H1 (cell line): ENCODE measurements at regions not wholly inside any gene's neighbourhood (a gene's known extent, or its start where the extent isn't known, plus 50 kb on each side); places are given as distances from the start of the nearest gene placed in this dataset.

Source experiments
- CTCF ChIA-PET: fragments of 300-600 bp; sonication (Branson Sonifier 250); formaldehyde crosslinking; loops from one replicate; lab custom pipeline; 2021; ENCODE audit not compliant: partially characterized antibody; lab: Charles Lee
- POLR2A ChIA-PET: fragments of 300-600 bp; sonication (Branson Sonifier 250); formaldehyde crosslinking; loops from one replicate; lab custom pipeline; 2021; ENCODE audit warnings: inconsistent platforms; ENCODE audit not compliant: partially characterized antibody; lab: Charles Lee
- DNase-seq, 2 experiments: peaks; one replicate each; pipeline versions ENCODE4 v3.0.0 to v3.0.0-alpha.2; 2010 to 2022; ENCODE audit warnings: low spot score in 2 of 2, low read depth in 1 of 2, mixed read lengths in 1 of 2
- FAIRE-seq: peaks from 2 replicates; lab custom pipeline; 2011; peaks lifted over from hg19 to GRCh38; lab: Jason Lieb, UNC
- H2AFZ ChIP-seq: 2 replicates; pipeline ENCODE4 v1.8.1; 2012; ENCODE audit warnings: low read length, inconsistent platforms
- H2AK5ac ChIP-seq: 2 replicates; pipeline ENCODE4 v1.6.1; 2013; ENCODE audit warnings: low read depth, low read length
- H2BK120ac ChIP-seq: replicated peaks from 2 replicates; pipeline ENCODE3; 2013; ENCODE audit warnings: low read depth, low read length, inconsistent platforms
- H2BK12ac ChIP-seq: 2 replicates; pipeline ENCODE4 v1.6.1; 2013; ENCODE audit warnings: low read depth, low read length
- H2BK15ac ChIP-seq: 2 replicates; pipeline ENCODE4 v1.6.1; 2013; ENCODE audit warnings: low read length
- H2BK20ac ChIP-seq: 2 replicates; pipeline ENCODE4 v1.6.1; 2013; ENCODE audit warnings: low read length
- H2BK5ac ChIP-seq: 2 replicates; pipeline ENCODE4 v1.6.1; 2013; ENCODE audit warnings: low read depth, low read length
- H3K14ac ChIP-seq: 2 replicates; pipeline ENCODE4 v1.6.1; 2013; ENCODE audit warnings: inconsistent platforms; ENCODE audit not compliant: insufficient read length
- H3K18ac ChIP-seq: 2 replicates; pipeline ENCODE4 v1.6.1; 2013; ENCODE audit warnings: low read length; ENCODE audit errors: extremely low read depth
- H3K23ac ChIP-seq: 2 replicates; pipeline ENCODE4 v1.6.1; 2013; ENCODE audit warnings: inconsistent platforms; ENCODE audit not compliant: insufficient read length
- H3K23me2 ChIP-seq: 2 replicates; pipeline ENCODE4 v1.6.1; 2013; ENCODE audit warnings: low read depth, low read length
- H3K27ac ChIP-seq: 2 replicates; pipeline ENCODE4 v1.6.1; 2011; ENCODE audit warnings: low read depth, low read length, inconsistent platforms
- H3K27me3 ChIP-seq, 4 experiments: replicated peaks in 1 of 4; 1 replicate in 1 of 4; 2 replicates in 3 of 4; pipeline versions ENCODE4 v1.6.1 to v1.8.1; 2011 to 2013; ENCODE audit warnings: low read length in 3 of 4, mild to moderate bottlenecking in 3 of 4, inconsistent platforms in 2 of 4, mixed read lengths in 2 of 4, moderate library complexity in 1 of 4; ENCODE audit not compliant: control insufficient read depth in 3 of 4, insufficient read depth in 3 of 4; ENCODE audit errors: extremely low read depth in 1 of 4
- H3K36me3 ChIP-seq, 4 experiments: 2 replicates each; pipeline versions ENCODE4 v1.6.1 to v1.8.1; 2011 to 2013; ENCODE audit warnings: mild to moderate bottlenecking in 4 of 4, low read length in 3 of 4, moderate library complexity in 2 of 4, control low read depth in 1 of 4, inconsistent platforms in 1 of 4; ENCODE audit not compliant: insufficient read depth in 4 of 4, control insufficient read depth in 2 of 4
- H3K4ac ChIP-seq: replicated peaks from 2 replicates; pipeline ENCODE3; 2013; ENCODE audit warnings: low read length, low read depth, mixed read lengths, inconsistent platforms; ENCODE audit not compliant: insufficient read length
- H3K4me1 ChIP-seq, 4 experiments: replicated peaks in 1 of 4; 1 replicate in 1 of 4; 2 replicates in 3 of 4; pipeline versions ENCODE4 v1.6.1 to v1.8.1; 2011 to 2013; ENCODE audit warnings: low read length in 3 of 4, inconsistent platforms in 2 of 4, mixed read lengths in 1 of 4; ENCODE audit not compliant: insufficient read depth in 4 of 4, control insufficient read depth in 3 of 4
- H3K4me2 ChIP-seq, 2 experiments: 2 replicates each; pipeline versions ENCODE4 v1.6.1 to v1.8.1; 2011 to 2013; ENCODE audit warnings: low read depth in 2 of 2, low read length in 2 of 2, control low read depth in 1 of 2, inconsistent platforms in 1 of 2, mild to moderate bottlenecking in 1 of 2; ENCODE audit not compliant: insufficient read depth in 1 of 2
- H3K4me3 ChIP-seq, 4 experiments: fragments of 200-600, 300-600 bp in 1 of 4; sonication (generic), shearing (Covaris generic), sonication (Bioruptor Twin) in 1 of 4; 2 replicates each; pipeline versions ENCODE4 v1.5.1 to v1.8.1; 2011 to 2016; ENCODE audit warnings: low read length in 4 of 4, low read depth in 3 of 4, control low read depth in 2 of 4, inconsistent platforms in 2 of 4, mild to moderate bottlenecking in 2 of 4, mixed read lengths in 1 of 4, moderate library complexity in 1 of 4; ENCODE audit not compliant: insufficient read depth in 2 of 4; ENCODE audit errors: extremely low read depth in 1 of 4
- H3K56ac ChIP-seq: replicated peaks from 2 replicates; pipeline ENCODE3; 2013; ENCODE audit warnings: low read depth, mild to moderate bottlenecking, mixed read lengths, low read length, inconsistent platforms; ENCODE audit not compliant: insufficient read length
- H3K79me1 ChIP-seq: 2 replicates; pipeline ENCODE4 v1.6.1; 2013; ENCODE audit warnings: low read depth, low read length, control low read depth
- H3K79me2 ChIP-seq, 2 experiments: 2 replicates each; pipeline versions ENCODE4 v1.6.1 to v1.8.1; 2012 to 2013; ENCODE audit warnings: low read length in 2 of 2, mild to moderate bottlenecking in 2 of 2, inconsistent platforms in 1 of 2; ENCODE audit not compliant: insufficient read depth in 2 of 2, control insufficient read depth in 1 of 2
- H3K9ac ChIP-seq, 4 experiments: replicated peaks in 1 of 4; 1 replicate in 1 of 4; 2 replicates in 3 of 4; pipeline versions ENCODE4 v1.6.1 to v1.8.1; 2011 to 2013; ENCODE audit warnings: low read depth in 3 of 4, low read length in 3 of 4, control low read depth in 2 of 4, mild to moderate bottlenecking in 2 of 4, moderate library complexity in 2 of 4, inconsistent platforms in 1 of 4; ENCODE audit errors: extremely low read depth in 1 of 4
- H3K9me3 ChIP-seq, 2 experiments: 2 replicates each; pipeline versions ENCODE4 v1.6.1 to v1.8.1; 2012 to 2013; ENCODE audit warnings: mild to moderate bottlenecking in 2 of 2, moderate library complexity in 2 of 2, control low read depth in 1 of 2, inconsistent platforms in 1 of 2, low read depth in 1 of 2, low read length in 1 of 2, mixed read lengths in 1 of 2; ENCODE audit not compliant: insufficient read depth in 2 of 2
- H4K20me1 ChIP-seq, 2 experiments: replicated peaks in 1 of 2; 2 replicates each; pipeline versions ENCODE3 to v1.8.1; 2011 to 2013; ENCODE audit warnings: inconsistent platforms in 2 of 2, low read length in 2 of 2, mild to moderate bottlenecking in 1 of 2; ENCODE audit not compliant: insufficient read depth in 2 of 2, control insufficient read depth in 1 of 2
- H4K5ac ChIP-seq: 2 replicates; pipeline ENCODE4 v1.6.1; 2013; ENCODE audit warnings: low read length, low read depth, mixed read lengths, inconsistent platforms; ENCODE audit not compliant: insufficient read length
- H4K8ac ChIP-seq: 2 replicates; pipeline ENCODE4 v1.8.0; 2013; ENCODE audit warnings: mild to moderate bottlenecking, moderate library complexity, low read length, inconsistent platforms; ENCODE audit not compliant: insufficient read depth; ENCODE audit errors: extremely low read depth
- H4K91ac ChIP-seq: replicated peaks from 2 replicates; pipeline ENCODE3; 2013; ENCODE audit warnings: low read length, mixed read lengths, inconsistent platforms; ENCODE audit not compliant: insufficient read length
- FOSL1 ChIP-seq: IDR thresholded peaks from 2 replicates; pipeline ENCODE4 v1.6.1; 2011; ENCODE audit warnings: mild to moderate bottlenecking, low read depth, low read length, moderate library complexity; ENCODE audit not compliant: insufficient read depth
- GABPA ChIP-seq: IDR thresholded peaks from 2 replicates; pipeline ENCODE4 v1.6.1; 2011; ENCODE audit warnings: mild to moderate bottlenecking, low read length, moderate library complexity, borderline replicate concordance; ENCODE audit not compliant: insufficient read depth
- HDAC2 ChIP-seq, 2 experiments: fragments of 300-600 bp in 1 of 2; sonication (generic) in 1 of 2; IDR thresholded peaks; 2 replicates each; pipeline ENCODE4 v1.6.1; 2011 to 2012; ENCODE audit warnings: low read depth in 2 of 2, low read length in 2 of 2, mild to moderate bottlenecking in 2 of 2, moderate library complexity in 2 of 2, borderline replicate concordance in 1 of 2, inconsistent platforms in 1 of 2
- WGBS, 2 experiments: shearing (Covaris generic) in 1 of 2; methylation state at CpG; one replicate each; pipeline versions ENCODE4 v1.1.6 to v1.1.7; 2013 to 2015; ENCODE audit warnings: low lambda C conversion rate in 2 of 2, mixed read lengths in 2 of 2, inconsistent platforms in 1 of 2, low coverage in 1 of 2, missing lambda C conversion rate in 1 of 2; ENCODE audit not compliant: insufficient replicate concordance in 2 of 2, insufficient coverage in 1 of 2, insufficient read length in 1 of 2; ENCODE audit errors: extremely low coverage in 1 of 2, missing lambda C conversion rate in 1 of 2; 5-methylcytosine and 5-hydroxymethylcytosine counted together

DNA sequence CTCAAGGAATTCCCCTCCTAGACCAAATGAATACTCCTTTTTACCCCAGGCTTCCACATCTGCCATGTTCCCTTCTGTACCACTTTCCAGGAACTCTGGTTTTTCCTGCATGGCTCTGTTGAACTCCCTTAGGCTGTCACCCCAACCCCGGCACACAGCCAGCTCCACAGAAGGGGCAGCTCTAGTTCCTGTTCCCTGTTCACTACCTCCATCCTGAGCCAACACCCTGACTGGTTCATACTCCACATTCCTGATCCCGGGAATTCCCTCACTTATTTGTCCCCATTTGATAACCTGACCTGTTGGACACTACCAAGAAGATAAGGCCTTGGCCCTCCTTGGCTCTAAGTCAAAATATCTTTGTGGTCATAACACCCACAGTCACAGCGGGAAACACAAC lies 280.9 kb upstream of the RAB6C start:
- Histone ChIP-seq H3K4me3 (no peak overlapping the region), H3K56ac (no peak overlapping the region), H2AFZ (no peak overlapping the region), H3K4me1 (no peaks in the 10 kb centered on the region), H2BK12ac (no peak overlapping the region), H3K27me3 (no peaks in the 10 kb centered on the region), H2BK20ac (no peak overlapping the region), H3K79me2 (no peaks in the 10 kb centered on the region), H4K91ac (no peak overlapping the region), H3K18ac (no peak overlapping the region), H3K14ac (no peak overlapping the region), H3K9ac (no peak overlapping the region), H2BK15ac (no peak overlapping the region), H4K5ac (no peak overlapping the region)
- no peak for DNase-seq
- WGBS, 2 experiments, result 70% methylated on average over 3 of the region's 3 CpGs; no CpG with 5 or more reads in 1 of the 2 experiments
- TF ChIP-seq HDAC2 (IDR thresholded peaks at IDR 0.05; ENCODE audit: borderline replicate concordance in 1 of 2, low read depth in 2 of 2, low read length in 2 of 2) (no peak), GABPA (no peak), FOSL1 (no peak)
- TF ChIP-seq, all 59 proteins: peak for 0
- Histone ChIP-seq H4K8ac (no peak overlapping the region), H2AK5ac (no peak overlapping the region), H3K9me3 (no peaks in the 10 kb centered on the region), H3K23ac (no peak overlapping the region), H3K4me2 (no peak overlapping the region), H3K36me3 (no peaks in the 10 kb centered on the region), H2BK5ac (no peak overlapping the region), H3K23me2 (no peaks in the 10 kb centered on the region), H4K20me1 (no peaks in the 10 kb centered on the region), H3K27ac (no peak overlapping the region), H2BK120ac (no peak overlapping the region), H3K4ac (no peak overlapping the region), H3K79me1 (no peaks in the 10 kb centered on the region)
- FAIRE-seq, result no peak
- ChIA-PET CTCF (interaction anchor here (1.2 to 2.2 kb wide), 2 partner anchors 11 to 205 kb away, joined by 3 to 11 read pairs; no protein-coding TSS in a partner anchor), POLR2A (no interaction called here)
